MM.1S (cell line): ENCODE measurements at regions not wholly inside any gene's neighbourhood (a gene's known extent, or its start where the extent isn't known, plus 50 kb on each side); places are given as distances from the start of the nearest gene placed in this dataset.

Source experiments
- DNase-seq: peaks from one replicate; pipeline ENCODE4 v3.0.0-alpha.2; 2015
- H2AFZ ChIP-seq: fragments of 300-600 bp; sonication (generic); 2 replicates; pipeline ENCODE4 v1.6.0; 2016; ENCODE audit warnings: antibody characterized with exemption, low read length
- H3F3A ChIP-seq: fragments of 300-600 bp; sonication (generic); 2 replicates; pipeline ENCODE4 v1.6.1; 2016; ENCODE audit warnings: mild to moderate bottlenecking, antibody characterized with exemption, low read length, moderate library complexity, mixed read lengths; ENCODE audit not compliant: insufficient read depth
- H3K27ac ChIP-seq: fragments of 300-600 bp; sonication (generic); 2 replicates; pipeline ENCODE4 v1.5.1; 2016; ENCODE audit warnings: mild to moderate bottlenecking, low read length
- H3K27me3 ChIP-seq: fragments of 300-600 bp; sonication (generic); replicated peaks from 2 replicates; pipeline ENCODE4 v1.6.0; 2016; ENCODE audit warnings: low read length; ENCODE audit not compliant: insufficient read depth
- H3K36me3 ChIP-seq: fragments of 300-600 bp; sonication (generic); replicated peaks from 2 replicates; pipeline ENCODE4 v1.6.1; 2016; ENCODE audit warnings: mild to moderate bottlenecking, low read length, mixed read lengths; ENCODE audit not compliant: insufficient read depth
- H3K4me1 ChIP-seq: fragments of 300-600 bp; sonication (generic); 2 replicates; pipeline ENCODE4 v1.6.1; 2016; ENCODE audit warnings: low read length, mixed read lengths
- H3K4me2 ChIP-seq: fragments of 300-600 bp; sonication (generic); 2 replicates; pipeline ENCODE4 v1.6.0; 2016; ENCODE audit warnings: low read depth, low read length
- H3K4me3 ChIP-seq: fragments of 300-600 bp; sonication (generic); 2 replicates; pipeline ENCODE4 v1.5.1; 2016; ENCODE audit warnings: low read length, mixed read lengths
- H3K79me2 ChIP-seq: fragments of 300-600 bp; sonication (generic); 2 replicates; pipeline ENCODE4 v1.6.1; 2016; ENCODE audit warnings: mixed run types, low read length, mixed read lengths
- H3K9ac ChIP-seq: fragments of 300-600 bp; sonication (generic); 2 replicates; pipeline ENCODE4 v1.6.1; 2016; ENCODE audit warnings: low read length, mixed read lengths
- H3K9me2 ChIP-seq: fragments of 300-600 bp; sonication (generic); replicated peaks from 2 replicates; pipeline ENCODE4 v1.6.1; 2016; ENCODE audit warnings: mild to moderate bottlenecking, low read length, mixed read lengths; ENCODE audit not compliant: insufficient read depth
- H3K9me3 ChIP-seq: fragments of 300-600 bp; sonication (generic); replicated peaks from 2 replicates; pipeline ENCODE4 v1.6.1; 2016; ENCODE audit warnings: mild to moderate bottlenecking, low read length, mixed read lengths; ENCODE audit not compliant: insufficient read depth
- H4K20me1 ChIP-seq: fragments of 300-600 bp; sonication (generic); 2 replicates; pipeline ENCODE4 v1.6.1; 2016; ENCODE audit warnings: mild to moderate bottlenecking, low read length, moderate library complexity, mixed read lengths; ENCODE audit not compliant: insufficient read depth
- CTCF ChIP-seq: fragments of 300-600 bp; sonication (generic); IDR thresholded peaks from 2 replicates; pipeline ENCODE4 v1.5.1; 2016; ENCODE audit warnings: antibody characterized with exemption, low read length, mixed read lengths
- EZH2 ChIP-seq: fragments of 300-600 bp; sonication (generic); optimal IDR thresholded peaks from 2 replicates; pipeline ENCODE3; 2017; ENCODE audit warnings: low read depth, mild to moderate bottlenecking, antibody characterized with exemption, low read length, mixed read lengths
- EZH2phosphoT487 ChIP-seq: fragments of 300-600 bp; sonication (generic); IDR thresholded peaks from 2 replicates; pipeline ENCODE4 v1.6.1; 2018; ENCODE audit warnings: antibody characterized with exemption, low read length

- no peaks in the 10 kb centered on the region for H3K9me3 ChIP-seq
- no peaks in the 10 kb centered on the region for H3K4me1 ChIP-seq
- H3K27ac ChIP-seq, result no peak overlapping the region
- no peaks in the 10 kb centered on the region for H3K27me3 ChIP-seq
- no peaks in the 10 kb centered on the region for H4K20me1 ChIP-seq
- no peaks in the 10 kb centered on the region for H3F3A ChIP-seq
- DNase-seq, result no peak
- H3K79me2 ChIP-seq, result no peaks in the 10 kb centered on the region
- no peak overlapping the region for H3K4me3 ChIP-seq
- H3K4me2 ChIP-seq, result no peak overlapping the region
- no peak overlapping the region for H3K9ac ChIP-seq
- no peaks in the 10 kb centered on the region for H3K9me2 ChIP-seq
- TF ChIP-seq EZH2phosphoT487, result no peak
- no peak for TF ChIP-seq EZH2
- no peak for TF ChIP-seq CTCF
- H2AFZ ChIP-seq, result no peak overlapping the region
- no peaks in the 10 kb centered on the region for H3K36me3 ChIP-seq
These were observed 61.1 kb upstream of the PALM2AKAP2 start for GRCh38 chr9:109718861-109719260.

- Histone ChIP-seq H3K9me2 (no peaks in the 10 kb centered on the region), H3K9ac (no peak overlapping the region), H3K4me3 (no peak overlapping the region), H3K27me3 (no peaks in the 10 kb centered on the region), H3K36me3 (no peaks in the 10 kb centered on the region), H3K79me2 (no peaks in the 10 kb centered on the region), H4K20me1 (no peaks in the 10 kb centered on the region), H3F3A (no peaks in the 10 kb centered on the region), H3K27ac (no peak overlapping the region), H3K4me1 (no peaks in the 10 kb centered on the region), H3K9me3 (no peaks in the 10 kb centered on the region), H2AFZ (no peak overlapping the region), H3K4me2 (no peak overlapping the region)
- DNase-seq, result no peak
- TF ChIP-seq EZH2, result no peak
- no peak for TF ChIP-seq EZH2phosphoT487
- TF ChIP-seq CTCF, result no peak
These were observed 59.0 kb upstream of the PALM2AKAP2 start for GRCh38 chr9:109721001-109721400.

- H3K36me3 ChIP-seq, result no peaks in the 10 kb centered on the region
- H3K4me2 ChIP-seq, result no peak overlapping the region
These were observed 58.0 kb upstream of the PALM2AKAP2 start for GRCh38 chr9:109722007-109722406.

More at GRCh38 chr9:109722007-109722406, 58.0 kb upstream of the PALM2AKAP2 start:
- Histone ChIP-seq H3F3A (no peaks in the 10 kb centered on the region), H3K4me3 (no peak overlapping the region), H3K27me3 (no peaks in the 10 kb centered on the region), H3K4me1 (no peaks in the 10 kb centered on the region), H3K79me2 (no peaks in the 10 kb centered on the region), H3K27ac (no peak overlapping the region), H3K9me2 (no peaks in the 10 kb centered on the region), H3K9ac (no peak overlapping the region), H4K20me1 (no peaks in the 10 kb centered on the region), H2AFZ (no peak overlapping the region), H3K9me3 (no peaks in the 10 kb centered on the region)
- DNase-seq, result no peak
- TF ChIP-seq CTCF (no peak), EZH2 (no peak), EZH2phosphoT487 (no peak)
